H9 (cell line): ENCODE measurements at regions not wholly inside any gene's neighbourhood (a gene's known extent, or its start where the extent isn't known, plus 50 kb on each side); places are given as distances from the start of the nearest gene placed in this dataset.

Experiments used
- DNase-seq: peaks from one replicate; pipeline ENCODE4 v3.0.0-alpha.2; 2017
- H2AFZ ChIP-seq: one replicate; pipeline ENCODE4 v1.6.1; 2013; ENCODE audit warnings: mild to moderate bottlenecking, low read length, control low read depth, moderate library complexity
- H2AK5ac ChIP-seq: 2 replicates; pipeline ENCODE4 v1.6.1; 2013; ENCODE audit warnings: low read length, control low read depth, mixed read lengths; ENCODE audit not compliant: insufficient read length
- H2BK120ac ChIP-seq: one replicate; pipeline ENCODE4 v1.6.1; 2013; ENCODE audit warnings: low read depth, mild to moderate bottlenecking, low read length, control low read depth, inconsistent platforms; ENCODE audit not compliant: poor library complexity, severe bottlenecking
- H2BK12ac ChIP-seq: 2 replicates; pipeline ENCODE4 v1.6.1; 2013; ENCODE audit warnings: low read length, control low read depth, mixed read lengths, low read depth; ENCODE audit not compliant: insufficient read length
- H2BK15ac ChIP-seq: 2 replicates; pipeline ENCODE4 v1.6.1; 2013; ENCODE audit warnings: low read depth, low read length, control low read depth
- H2BK20ac ChIP-seq: one replicate; pipeline ENCODE4 v1.6.1; 2013; ENCODE audit warnings: low read depth, mild to moderate bottlenecking, low read length, control low read depth, inconsistent platforms; ENCODE audit not compliant: poor library complexity, severe bottlenecking
- H2BK5ac ChIP-seq: 2 replicates; pipeline ENCODE4 v1.6.1; 2013; ENCODE audit warnings: low read length, control low read depth, mixed read lengths; ENCODE audit not compliant: insufficient read length
- H3K14ac ChIP-seq: 2 replicates; pipeline ENCODE4 v1.6.1; 2013; ENCODE audit warnings: low read length, control low read depth; ENCODE audit not compliant: insufficient read depth
- H3K18ac ChIP-seq: 2 replicates; pipeline ENCODE4 v1.6.1; 2013; ENCODE audit warnings: low read depth, mild to moderate bottlenecking, mixed read lengths, low read length, control low read depth; ENCODE audit not compliant: insufficient read length
- H3K23ac ChIP-seq: 2 replicates; pipeline ENCODE4 v1.6.1; 2013; ENCODE audit warnings: low read length, control low read depth, mixed read lengths, low read depth; ENCODE audit not compliant: insufficient read length
- H3K23me2 ChIP-seq: 2 replicates; pipeline ENCODE4 v1.6.1; 2013; ENCODE audit warnings: low read depth, mild to moderate bottlenecking, mixed read lengths, low read length, control low read depth; ENCODE audit not compliant: insufficient read length, poor library complexity, severe bottlenecking
- H3K27ac ChIP-seq: 2 replicates; pipeline ENCODE4 v1.5.1; 2013; ENCODE audit warnings: low read length, control low read depth, mixed read lengths, low read depth; ENCODE audit not compliant: insufficient read length
- H3K27me3 ChIP-seq: 2 replicates; pipeline ENCODE4 v1.6.1; 2013; ENCODE audit warnings: low read length, control low read depth, inconsistent platforms; ENCODE audit not compliant: insufficient read depth
- H3K4ac ChIP-seq: 2 replicates; pipeline ENCODE4 v1.6.1; 2013; ENCODE audit warnings: low read depth, mild to moderate bottlenecking, control low read depth, inconsistent platforms, low read length, moderate library complexity
- H3K4me1 ChIP-seq: 2 replicates; pipeline ENCODE4 v1.6.1; 2013; ENCODE audit warnings: low read length, control low read depth, inconsistent platforms; ENCODE audit not compliant: insufficient read depth
- H3K4me2 ChIP-seq: 2 replicates; pipeline ENCODE4 v1.6.1; 2013; ENCODE audit warnings: low read length, control low read depth, mixed read lengths; ENCODE audit not compliant: insufficient read length, insufficient read depth
- H3K56ac ChIP-seq: 2 replicates; pipeline ENCODE4 v1.6.1; 2013; ENCODE audit warnings: low read depth, mild to moderate bottlenecking, mixed read lengths, low read length, control low read depth; ENCODE audit not compliant: insufficient read length
- H3K79me1 ChIP-seq: 2 replicates; pipeline ENCODE4 v1.6.1; 2013; ENCODE audit warnings: low read depth, mild to moderate bottlenecking, moderate library complexity, low read length, control low read depth, inconsistent platforms; ENCODE audit not compliant: insufficient read depth, poor library complexity, severe bottlenecking
- H3K79me2 ChIP-seq: 2 replicates; pipeline ENCODE4 v1.6.1; 2013; ENCODE audit warnings: low read length, control low read depth, inconsistent platforms; ENCODE audit not compliant: insufficient read depth
- H3K9ac ChIP-seq: 2 replicates; pipeline ENCODE4 v1.6.1; 2013; ENCODE audit warnings: low read length, control low read depth, mixed read lengths; ENCODE audit not compliant: insufficient read length; ENCODE audit errors: extremely low read depth
- H3K9me3 ChIP-seq: one replicate; pipeline ENCODE4 v1.6.1; 2013; ENCODE audit warnings: low read depth, low read length, inconsistent platforms; ENCODE audit not compliant: control insufficient read depth
- H3T11ph ChIP-seq: one replicate; pipeline ENCODE4 v1.6.1; 2013; ENCODE audit warnings: mild to moderate bottlenecking, low read length, control low read depth, inconsistent platforms
- H4K20me1 ChIP-seq: one replicate; pipeline ENCODE4 v1.6.1; 2013; ENCODE audit not compliant: control insufficient read depth, insufficient read length, insufficient read depth
- H4K5ac ChIP-seq: 2 replicates; pipeline ENCODE4 v1.6.1; 2013; ENCODE audit warnings: low read depth, mild to moderate bottlenecking, mixed read lengths, low read length, control low read depth; ENCODE audit not compliant: insufficient read length
- H4K8ac ChIP-seq: replicated peaks from 2 replicates; pipeline ENCODE4 v1.6.1; 2013; ENCODE audit warnings: low read length, control low read depth, mixed read lengths, low read depth; ENCODE audit not compliant: insufficient read length
- H4K91ac ChIP-seq: 2 replicates; pipeline ENCODE4 v1.6.1; 2013; ENCODE audit warnings: low read depth, mild to moderate bottlenecking, moderate library complexity, mixed read lengths, low read length, control low read depth; ENCODE audit not compliant: insufficient read length
- H3K27ac Mint-ChIP-seq, 3 experiments: 2 replicates in 2 of 3; 3 replicates in 1 of 3; pipeline ENCODE4 v1.8.0; 2020 to 2021; ENCODE audit warnings: mixed read lengths in 3 of 3, mild to moderate bottlenecking in 1 of 3, moderate library complexity in 1 of 3
- H3K27me3 Mint-ChIP-seq: 2 replicates; pipeline ENCODE4 v1.8.0; 2021; ENCODE audit warnings: low read depth, mild to moderate bottlenecking, moderate library complexity, mixed read lengths
- H3K36me3 Mint-ChIP-seq, 3 experiments: 2 replicates in 2 of 3; 3 replicates in 1 of 3; pipeline ENCODE4 v1.8.0; 2020 to 2021; ENCODE audit warnings: low read depth in 3 of 3, mixed read lengths in 3 of 3; ENCODE audit not compliant: insufficient read depth in 1 of 3
- H3K4me1 Mint-ChIP-seq, 2 experiments: 2 replicates each; pipeline ENCODE4 v1.8.0; 2020; ENCODE audit warnings: mixed read lengths in 2 of 2
- H3K4me3 Mint-ChIP-seq, 2 experiments: 2 replicates in 1 of 2; 3 replicates in 1 of 2; pipeline ENCODE4 v1.8.0; 2020 to 2021; ENCODE audit warnings: mild to moderate bottlenecking in 2 of 2, mixed read lengths in 2 of 2, moderate library complexity in 1 of 2
- H3K9me3 Mint-ChIP-seq, 2 experiments: 2 replicates in 1 of 2; 3 replicates in 1 of 2; pipeline ENCODE4 v1.8.0; 2020; ENCODE audit warnings: mild to moderate bottlenecking in 2 of 2, mixed read lengths in 2 of 2, moderate library complexity in 1 of 2
- CTCF ChIP-seq: fragments of 200-600 bp; sonication (generic); conservative IDR thresholded peaks from 3 replicates; pipeline ENCODE4 v1.8.0; 2021; ENCODE audit warnings: antibody characterized with exemption, mild to moderate bottlenecking
- WGBS: extraction: QIAGEN DNeasy Blood & Tissue Kit; methylation state at CpG from one replicate; pipeline ENCODE4 v1.1.7; 2013; ENCODE audit warnings: missing lambda C conversion rate, low lambda C conversion rate, mixed read lengths; ENCODE audit not compliant: insufficient read length; ENCODE audit errors: extremely low coverage; 5-methylcytosine and 5-hydroxymethylcytosine counted together

- Histone ChIP-seq H3K56ac (no peak overlapping the region), H3K9me3 (no peaks in the 10 kb centered on the region), H3K79me1 (no peaks in the 10 kb centered on the region), H2BK20ac (no peak overlapping the region), H4K8ac (no peak overlapping the region), H4K5ac (no peak overlapping the region), H2BK15ac (no peak overlapping the region), H3K23me2 (no peaks in the 10 kb centered on the region), H3K9ac (no peak overlapping the region), H2AFZ (no peak overlapping the region), H3K27me3 (no peaks in the 10 kb centered on the region), H2BK12ac (no peak overlapping the region), H3K23ac (no peak overlapping the region), H3T11ph (no peak overlapping the region), H3K4me1 (no peaks in the 10 kb centered on the region), H3K27ac (no peak overlapping the region), H3K14ac (no peak overlapping the region), H3K4ac (no peak overlapping the region), H3K79me2 (no peaks in the 10 kb centered on the region), H2AK5ac (no peak overlapping the region), H3K4me2 (no peak overlapping the region), H3K18ac (no peak overlapping the region), H4K91ac (no peak overlapping the region), H2BK5ac (no peak overlapping the region), H2BK120ac (no peak overlapping the region), H4K20me1 (no peaks in the 10 kb centered on the region)
- H3K4me1 Mint-ChIP-seq: no peaks in the 10 kb centered on the region
- DNase-seq: no peak
- peaks cover 0 to 11% (median 0%) of the 10 kb centered on the region in 3 experiments; a peak in 2 of 7 replicates for H3K36me3 Mint-ChIP-seq
- TF ChIP-seq CTCF: no peak
- H3K27ac Mint-ChIP-seq: no peak overlapping the region
- no peaks in the 10 kb centered on the region; the same call in none of the 2 replicates for H3K27me3 Mint-ChIP-seq
- no peak overlapping the region for H3K4me3 Mint-ChIP-seq
- no CpG with 5 or more reads among the region's 4 CpGs for WGBS
- H3K9me3 Mint-ChIP-seq: peaks cover 4 to 5% of the 10 kb centered on the region in 2 experiments; a peak in 3 of 5 replicates
These were observed 69.6 kb upstream of the RASGEF1B start for GRCh38 chr4:81541161-81541945.
